ENCODE measurements at regions not wholly inside any gene's neighbourhood (a gene's known extent, or its start where the extent isn't known, plus 50 kb on each side); places are given as distances from the start of the nearest gene placed in this dataset.

DNA sequence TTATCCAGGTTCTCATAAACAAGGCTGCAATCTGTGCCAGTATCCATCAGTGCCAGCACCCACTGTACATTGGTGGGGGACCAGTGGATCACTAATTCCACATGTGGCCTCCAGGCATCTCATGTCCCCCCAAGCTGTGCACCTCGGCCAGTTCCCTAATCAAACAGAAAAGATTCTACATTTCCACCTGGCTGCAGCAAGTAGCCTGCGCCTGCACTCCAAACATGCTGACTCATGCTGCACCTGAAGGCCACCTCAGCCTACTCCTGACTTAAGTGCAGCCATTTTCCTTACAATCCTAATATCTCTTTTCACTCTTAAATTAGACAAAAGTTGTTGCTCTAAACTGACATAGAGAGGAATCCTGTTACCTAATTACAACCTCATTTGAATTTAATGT lies 729.4 kb upstream of the MIR17HG start:
- no peak overlapping the region for H3K18ac ChIP-seq (ENCODE audit: low read length)
- H4K91ac ChIP-seq (ENCODE audit: low read depth, low read length), result no peak overlapping the region
- H3K79me2 ChIP-seq (ENCODE audit: control insufficient read depth, insufficient read depth, low read length, poor library complexity), result no peaks in the 10 kb centered on the region
- no peak overlapping the region for H2AFZ ChIP-seq (ENCODE audit: insufficient read depth, low read length, poor library complexity)
- H3K4me2 ChIP-seq (ENCODE audit: low read length), result no peak overlapping the region
- H3K23ac ChIP-seq (ENCODE audit: low read length), result no peak overlapping the region
- DNase-seq, result no peak
- no peaks in the 10 kb centered on the region for H3K79me1 ChIP-seq (ENCODE audit: low read length)
- no CpG with 5 or more reads among the region's 2 CpGs for WGBS (ENCODE audit: extremely low coverage, insufficient coverage, insufficient read length)
- no peak overlapping the region for H2BK12ac ChIP-seq (ENCODE audit: low read length)
- H3K27ac ChIP-seq (ENCODE audit: low read depth, low read length), result no peak overlapping the region
- no peak overlapping the region for H2AK5ac ChIP-seq (ENCODE audit: low read length)
- H3K36me3 ChIP-seq (ENCODE audit: control insufficient read depth in 1 of 2, insufficient read depth in 2 of 2, low read length in 2 of 2), result no peaks in the 10 kb centered on the region
- no peak overlapping the region for H4K8ac ChIP-seq (ENCODE audit: low read depth, low read length)
- H2BK120ac ChIP-seq (ENCODE audit: insufficient read depth, low read length, poor library complexity), result no peak overlapping the region
- H3K4me1 ChIP-seq (ENCODE audit: control insufficient read depth in 1 of 2, insufficient read depth in 2 of 2, low read length in 2 of 2), result no peaks in the 10 kb centered on the region
- H3K4ac ChIP-seq (ENCODE audit: low read depth, low read length), result no peak overlapping the region
- H3K4me3 ChIP-seq (ENCODE audit: low read depth, low read length), result no peak overlapping the region
- H3K9me3 ChIP-seq (ENCODE audit: insufficient read depth, low read depth, low read length), result peaks cover 18% of the 10 kb centered on the region
- H3K9ac ChIP-seq (ENCODE audit: low read length), result no peak overlapping the region
- no peak overlapping the region for H4K12ac ChIP-seq (ENCODE audit: low read depth, low read length)
- no peak overlapping the region for H2BK5ac ChIP-seq (ENCODE audit: low read depth, low read length, poor library complexity)
- no peak overlapping the region for H3K14ac ChIP-seq (ENCODE audit: low read length)
- no peaks in the 10 kb centered on the region for H3K27me3 ChIP-seq (ENCODE audit: insufficient read depth, low read length)

DNA sequence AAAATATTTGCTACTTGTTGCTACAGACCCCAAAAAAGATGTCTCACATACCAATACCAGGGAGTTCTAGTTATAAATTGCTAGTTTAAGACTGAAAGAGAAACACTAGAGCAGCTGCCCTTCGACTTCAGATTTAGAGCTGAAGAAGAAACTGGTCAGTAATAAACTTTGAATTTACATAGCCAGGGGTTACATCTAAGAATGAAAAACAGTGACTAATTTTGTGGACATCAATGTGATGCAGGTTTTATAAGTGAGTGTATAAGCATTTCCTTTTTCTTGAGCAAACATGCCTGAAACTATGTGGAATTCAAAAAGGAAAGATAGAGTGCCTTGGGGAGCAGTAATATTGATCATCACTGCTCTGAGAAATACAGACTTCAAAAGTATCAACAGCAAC lies 724.9 kb upstream of the MIR17HG start:
- no peak for DNase-seq
- no peak overlapping the region for H3K4me3 ChIP-seq (ENCODE audit: low read depth, low read length)
- no peak overlapping the region for H2AFZ ChIP-seq (ENCODE audit: insufficient read depth, low read length, poor library complexity)
- H3K79me1 ChIP-seq (ENCODE audit: low read length), result no peaks in the 10 kb centered on the region
- no peaks in the 10 kb centered on the region for H3K27me3 ChIP-seq (ENCODE audit: insufficient read depth, low read length)
- H4K8ac ChIP-seq (ENCODE audit: low read depth, low read length), result no peak overlapping the region
- no peak overlapping the region for H4K91ac ChIP-seq (ENCODE audit: low read depth, low read length)
- H4K12ac ChIP-seq (ENCODE audit: low read depth, low read length), result no peak overlapping the region
- no peak overlapping the region for H3K23ac ChIP-seq (ENCODE audit: low read length)
- no peak overlapping the region for H3K4ac ChIP-seq (ENCODE audit: low read depth, low read length)
- H3K27ac ChIP-seq (ENCODE audit: low read depth, low read length), result no peak overlapping the region
- H3K14ac ChIP-seq (ENCODE audit: low read length), result no peak overlapping the region
- no peak overlapping the region for H2BK5ac ChIP-seq (ENCODE audit: low read depth, low read length, poor library complexity)
- no peak overlapping the region for H3K4me2 ChIP-seq (ENCODE audit: low read length)
- H2AK5ac ChIP-seq (ENCODE audit: low read length), result no peak overlapping the region
- WGBS (ENCODE audit: extremely low coverage, insufficient coverage, insufficient read length), result no CpG with 5 or more reads among the region's 1 CpG
- H3K9me3 ChIP-seq (ENCODE audit: insufficient read depth, low read depth, low read length), result peaks cover 3% of the 10 kb centered on the region
- H2BK120ac ChIP-seq (ENCODE audit: insufficient read depth, low read length, poor library complexity), result no peak overlapping the region
- H3K79me2 ChIP-seq (ENCODE audit: control insufficient read depth, insufficient read depth, low read length, poor library complexity), result no peaks in the 10 kb centered on the region
- H2BK12ac ChIP-seq (ENCODE audit: low read length), result no peak overlapping the region
- no peak overlapping the region for H3K9ac ChIP-seq (ENCODE audit: low read length)
- no peaks in the 10 kb centered on the region for H3K36me3 ChIP-seq (ENCODE audit: control insufficient read depth in 1 of 2, insufficient read depth in 2 of 2, low read length in 2 of 2)
- H3K18ac ChIP-seq (ENCODE audit: low read length), result no peak overlapping the region
- no peaks in the 10 kb centered on the region for H3K4me1 ChIP-seq (ENCODE audit: control insufficient read depth in 1 of 2, insufficient read depth in 2 of 2, low read length in 2 of 2)

DNA sequence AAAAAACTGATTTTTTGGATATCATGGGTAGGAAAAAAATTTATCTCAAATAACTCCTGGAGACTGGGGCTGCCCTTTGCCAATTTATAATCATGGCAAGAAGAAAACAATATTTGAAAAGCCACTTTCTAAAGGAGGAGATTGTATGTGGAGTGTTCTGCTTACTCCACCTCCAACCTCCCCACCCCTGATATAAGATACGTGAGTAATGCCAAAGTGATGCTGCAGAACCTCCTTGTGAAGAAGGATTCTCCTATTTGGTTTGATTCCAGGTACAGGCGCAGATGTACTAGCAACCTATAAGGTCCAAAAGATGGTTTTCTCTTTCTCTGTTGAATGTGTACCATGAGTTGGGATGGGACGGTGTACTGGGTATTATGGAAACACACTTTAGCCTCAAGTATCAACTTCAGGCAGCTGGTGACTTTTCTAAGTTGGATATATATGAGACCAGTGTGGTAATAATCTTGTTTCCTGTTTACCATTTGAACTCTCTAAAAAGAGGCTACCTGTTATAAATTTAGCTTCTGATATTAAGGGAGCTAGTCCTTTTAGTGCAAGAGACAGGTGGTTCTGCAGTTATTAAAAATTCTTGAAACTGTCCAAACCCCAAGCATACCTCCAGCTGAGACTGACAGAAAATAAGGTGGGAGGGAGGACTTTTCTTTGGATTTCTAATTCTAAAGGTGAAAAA lies 724.0 kb upstream of the MIR17HG start:
- no peak overlapping the region for H3K4me3 ChIP-seq (ENCODE audit: low read depth, low read length)
- H2AK5ac ChIP-seq (ENCODE audit: low read length), result no peak overlapping the region
- H4K8ac ChIP-seq (ENCODE audit: low read depth, low read length), result no peak overlapping the region
- no peaks in the 10 kb centered on the region for H3K9me3 ChIP-seq (ENCODE audit: insufficient read depth, low read depth, low read length)
- no peak overlapping the region for H3K4me2 ChIP-seq (ENCODE audit: low read length)
- no peaks in the 10 kb centered on the region for H3K36me3 ChIP-seq (ENCODE audit: control insufficient read depth in 1 of 2, insufficient read depth in 2 of 2, low read length in 2 of 2)
- no peaks in the 10 kb centered on the region for H3K4me1 ChIP-seq (ENCODE audit: control insufficient read depth in 1 of 2, insufficient read depth in 2 of 2, low read length in 2 of 2)
- no peak overlapping the region for H2BK120ac ChIP-seq (ENCODE audit: insufficient read depth, low read length, poor library complexity)
- no peak overlapping the region for H3K9ac ChIP-seq (ENCODE audit: low read length)
- H3K14ac ChIP-seq (ENCODE audit: low read length), result no peak overlapping the region
- H2AFZ ChIP-seq (ENCODE audit: insufficient read depth, low read length, poor library complexity), result no peak overlapping the region
- H4K12ac ChIP-seq (ENCODE audit: low read depth, low read length), result no peak overlapping the region
- no peak overlapping the region for H4K91ac ChIP-seq (ENCODE audit: low read depth, low read length)
- H2BK5ac ChIP-seq (ENCODE audit: low read depth, low read length, poor library complexity), result no peak overlapping the region
- H2BK12ac ChIP-seq (ENCODE audit: low read length), result no peak overlapping the region
- no peak overlapping the region for H3K23ac ChIP-seq (ENCODE audit: low read length)
- no peak overlapping the region for H3K27ac ChIP-seq (ENCODE audit: low read depth, low read length)
- no CpG with 5 or more reads among the region's 3 CpGs for WGBS (ENCODE audit: extremely low coverage, insufficient coverage, insufficient read length)
- H3K4ac ChIP-seq (ENCODE audit: low read depth, low read length), result no peak overlapping the region
- no peak for DNase-seq
- H3K27me3 ChIP-seq (ENCODE audit: insufficient read depth, low read length), result no peaks in the 10 kb centered on the region
- no peaks in the 10 kb centered on the region for H3K79me2 ChIP-seq (ENCODE audit: control insufficient read depth, insufficient read depth, low read length, poor library complexity)
- no peak overlapping the region for H3K18ac ChIP-seq (ENCODE audit: low read length)
- no peaks in the 10 kb centered on the region for H3K79me1 ChIP-seq (ENCODE audit: low read length)

DNA sequence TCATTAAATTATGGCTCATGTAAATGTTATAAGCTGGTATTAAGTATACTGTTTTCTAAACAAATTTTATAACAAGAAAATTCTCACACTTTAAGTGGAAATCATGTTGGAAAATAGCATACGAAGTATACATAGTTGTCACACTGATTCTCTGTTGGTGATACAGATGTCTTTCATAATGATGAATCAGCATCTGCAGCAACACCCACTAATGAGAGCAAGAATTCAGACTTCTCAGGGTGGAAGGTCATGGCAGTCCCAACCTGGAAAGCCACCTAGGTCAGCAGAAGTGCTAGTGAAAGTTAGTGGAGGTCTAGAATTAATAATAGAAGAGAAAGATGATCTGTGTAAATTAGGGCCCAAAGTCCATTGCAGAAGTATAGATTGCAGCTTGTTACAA lies 719.7 kb upstream of the MIR17HG start:
- H2AFZ ChIP-seq (ENCODE audit: insufficient read depth, low read length, poor library complexity), result no peak overlapping the region
- H3K9ac ChIP-seq (ENCODE audit: low read length), result no peak overlapping the region
- DNase-seq, result no peak
- no peak overlapping the region for H3K27ac ChIP-seq (ENCODE audit: low read depth, low read length)
- H3K14ac ChIP-seq (ENCODE audit: low read length), result no peak overlapping the region
- H3K9me3 ChIP-seq (ENCODE audit: insufficient read depth, low read depth, low read length), result no peaks in the 10 kb centered on the region
- no peak overlapping the region for H2AK5ac ChIP-seq (ENCODE audit: low read length)
- no peaks in the 10 kb centered on the region for H3K79me2 ChIP-seq (ENCODE audit: control insufficient read depth, insufficient read depth, low read length, poor library complexity)
- WGBS (ENCODE audit: extremely low coverage, insufficient coverage, insufficient read length), result no CpG with 5 or more reads among the region's 1 CpG
- no peak overlapping the region for H3K23ac ChIP-seq (ENCODE audit: low read length)
- no peak overlapping the region for H2BK12ac ChIP-seq (ENCODE audit: low read length)
- no peak overlapping the region for H4K12ac ChIP-seq (ENCODE audit: low read depth, low read length)
- no peaks in the 10 kb centered on the region for H3K4me1 ChIP-seq (ENCODE audit: control insufficient read depth in 1 of 2, insufficient read depth in 2 of 2, low read length in 2 of 2)
- no peak overlapping the region for H4K91ac ChIP-seq (ENCODE audit: low read depth, low read length)
- no peaks in the 10 kb centered on the region for H3K79me1 ChIP-seq (ENCODE audit: low read length)
- H2BK120ac ChIP-seq (ENCODE audit: insufficient read depth, low read length, poor library complexity), result no peak overlapping the region
- no peak overlapping the region for H2BK5ac ChIP-seq (ENCODE audit: low read depth, low read length, poor library complexity)
- H3K4me2 ChIP-seq (ENCODE audit: low read length), result no peak overlapping the region
- no peaks in the 10 kb centered on the region for H3K27me3 ChIP-seq (ENCODE audit: insufficient read depth, low read length)
- H4K8ac ChIP-seq (ENCODE audit: low read depth, low read length), result no peak overlapping the region
- no peak overlapping the region for H3K4me3 ChIP-seq (ENCODE audit: low read depth, low read length)
- no peaks in the 10 kb centered on the region for H3K36me3 ChIP-seq (ENCODE audit: control insufficient read depth in 1 of 2, insufficient read depth in 2 of 2, low read length in 2 of 2)
- no peak overlapping the region for H3K18ac ChIP-seq (ENCODE audit: low read length)
- H3K4ac ChIP-seq (ENCODE audit: low read depth, low read length), result no peak overlapping the region

All from trophoblast cell (in vitro differentiated cells and primary cell).